ENCODE measurements at regions not wholly inside any gene's neighbourhood (a gene's known extent, or its start where the extent isn't known, plus 50 kb on each side); places are given as distances from the start of the nearest gene placed in this dataset.

- intact Hi-C loops (cut with micrococcal nuclease), result no loop called here
- Mint-ChIP-seq H3K27ac (ENCODE audit: low read depth, unreplicated experiment) (no peak overlapping the region), H3K4me1 (ENCODE audit: insufficient read depth, unreplicated experiment) (no peaks in the 10 kb centered on the region), H3K36me3 (ENCODE audit: insufficient read depth, unreplicated experiment) (no peaks in the 10 kb centered on the region), H3K27me3 (ENCODE audit: insufficient read depth, unreplicated experiment) (no peaks in the 10 kb centered on the region), H3K4me3 (ENCODE audit: unreplicated experiment) (no peak overlapping the region), H3K9me3 (ENCODE audit: unreplicated experiment) (peaks cover 6% of the 10 kb centered on the region)
- no TSS peak for BruUV-seq (replicated peaks)
- CTCF ChIA-PET, result interaction anchor here (0.6 kb wide), 2 partner anchors 103 to 1513 kb away, joined by 3 read pairs; no protein-coding TSS in a partner anchor
- POLR2A ChIA-PET, result interaction anchor here (0.7 kb wide), 1 partner anchor 9 kb away, joined by 3 read pairs; no protein-coding TSS in a partner anchor
- no peak for TF ChIP-seq CTCF (IDR thresholded peaks at IDR 0.05; ENCODE audit: unreplicated experiment)
- no peak for DNase-seq (ENCODE audit: unreplicated experiment)
Measured at GRCh38 chr15:96243701-96244100, 86.8 kb upstream of the NR2F2 start.

- Mint-ChIP-seq H3K9me3 (ENCODE audit: unreplicated experiment) (peaks cover 6% of the 10 kb centered on the region), H3K4me3 (ENCODE audit: unreplicated experiment) (no peak overlapping the region), H3K27ac (ENCODE audit: low read depth, unreplicated experiment) (no peak overlapping the region), H3K4me1 (ENCODE audit: insufficient read depth, unreplicated experiment) (no peaks in the 10 kb centered on the region), H3K27me3 (ENCODE audit: insufficient read depth, unreplicated experiment) (no peaks in the 10 kb centered on the region), H3K36me3 (ENCODE audit: insufficient read depth, unreplicated experiment) (no peaks in the 10 kb centered on the region)
- no peak for TF ChIP-seq CTCF (IDR thresholded peaks at IDR 0.05; ENCODE audit: unreplicated experiment)
- no TSS peak for BruUV-seq (replicated peaks)
- ChIA-PET CTCF (no interaction called here), POLR2A (interaction anchor here (0.6 kb wide), 2 partner anchors 75 to 1602 kb away, joined by 3 read pairs; no protein-coding TSS in a partner anchor)
- DNase-seq (ENCODE audit: unreplicated experiment), result no peak
- intact Hi-C loops (cut with micrococcal nuclease), result no loop called here
Measured at GRCh38 chr15:96245252-96245651, 85.2 kb upstream of the NR2F2 start.

GRCh38 chr15:96246057-96246456, 84.4 kb upstream of the NR2F2 start:
- Mint-ChIP-seq H3K27me3 (ENCODE audit: insufficient read depth, unreplicated experiment) (no peaks in the 10 kb centered on the region), H3K4me1 (ENCODE audit: insufficient read depth, unreplicated experiment) (no peaks in the 10 kb centered on the region), H3K27ac (ENCODE audit: low read depth, unreplicated experiment) (no peak overlapping the region), H3K36me3 (ENCODE audit: insufficient read depth, unreplicated experiment) (no peaks in the 10 kb centered on the region), H3K4me3 (ENCODE audit: unreplicated experiment) (no peak overlapping the region), H3K9me3 (ENCODE audit: unreplicated experiment) (peaks cover 6% of the 10 kb centered on the region)
- ChIA-PET CTCF (no interaction called here), POLR2A (no interaction called here)
- DNase-seq (ENCODE audit: unreplicated experiment), result no peak
- no peak for TF ChIP-seq CTCF (IDR thresholded peaks at IDR 0.05; ENCODE audit: unreplicated experiment)
- no TSS peak for BruUV-seq (replicated peaks)
- intact Hi-C loops (cut with micrococcal nuclease), result no loop called here

GRCh38 chr15:96247621-96248305, 82.7 kb upstream of the NR2F2 start:
- no peaks in the 10 kb centered on the region for H3K36me3 Mint-ChIP-seq (ENCODE audit: insufficient read depth, unreplicated experiment)
- ChIA-PET CTCF (no interaction called here), POLR2A (interaction anchor here (1.0 kb wide), 1 partner anchor 11 kb away, joined by 4 read pairs; no protein-coding TSS in a partner anchor)

More at GRCh38 chr15:96247621-96248305, 82.7 kb upstream of the NR2F2 start:
- H3K4me3 Mint-ChIP-seq (ENCODE audit: unreplicated experiment), result no peak overlapping the region
- H3K4me1 Mint-ChIP-seq (ENCODE audit: insufficient read depth, unreplicated experiment), result no peaks in the 10 kb centered on the region
- intact Hi-C loops (cut with micrococcal nuclease), result no loop called here
- no peak overlapping the region for H3K27ac Mint-ChIP-seq (ENCODE audit: low read depth, unreplicated experiment)
- no peak for TF ChIP-seq CTCF (IDR thresholded peaks at IDR 0.05; ENCODE audit: unreplicated experiment)
- no peaks in the 10 kb centered on the region for H3K27me3 Mint-ChIP-seq (ENCODE audit: insufficient read depth, unreplicated experiment)
- BruUV-seq (replicated peaks), result no TSS peak
- peaks cover 4% of the 10 kb centered on the region for H3K9me3 Mint-ChIP-seq (ENCODE audit: unreplicated experiment)
- DNase-seq (ENCODE audit: unreplicated experiment), result no peak

All from MCF 10A (cell line).